Transverse colon (tissue), 4 donors: ENCODE measurements at regions not wholly inside any gene's neighbourhood (a gene's known extent, or its start where the extent isn't known, plus 50 kb on each side); places are given as distances from the start of the nearest gene placed in this dataset.

Experiments
- DNase-seq: peaks from one replicate; pipeline ENCODE4 v3.0.0-alpha.2; 2019
- H3K27ac ChIP-seq, 4 donors: fragments of 200-600 bp; sonication (generic); 2 replicates each; pipeline ENCODE4 v1.5.1; 2016 to 2018; ENCODE audit warnings: inconsistent platforms in 4 of 4
- H3K27me3 ChIP-seq: fragments of 200-600 bp; sonication (generic); 2 replicates; pipeline ENCODE4 v1.5.1; 2017; ENCODE audit warnings: inconsistent platforms
- H3K36me3 ChIP-seq, 4 donors: fragments of 200-600 bp; sonication (generic); 2 replicates each; pipeline ENCODE4 v1.5.1; 2017 to 2019; ENCODE audit warnings: inconsistent platforms in 4 of 4
- H3K4me1 ChIP-seq, 4 donors: fragments of 200-600 bp; sonication (generic); 2 replicates each; pipeline ENCODE4 v1.5.1; 2017 to 2020; ENCODE audit warnings: inconsistent platforms in 4 of 4
- H3K4me3 ChIP-seq, 4 donors: fragments of 200-600 bp; sonication (generic); 1 replicate in 1 of 4; 2 replicates in 3 of 4; pipeline versions ENCODE4 v1.5.1 to v1.6.1; 2017 to 2019; ENCODE audit warnings: inconsistent platforms in 4 of 4
- H3K9me3 ChIP-seq, 2 donors: fragments of 200-600 bp; sonication (generic); 2 replicates each; pipeline ENCODE4 v1.5.1; 2017 to 2019; ENCODE audit warnings: inconsistent platforms in 2 of 2
- CTCF ChIP-seq, 5 experiments: fragments of 200-600 bp in 3 of 5; fragments of 450-650 bp in 2 of 5; sonication (generic) in 3 of 5; IDR thresholded peaks; 1 replicate in 2 of 5; 2 replicates in 3 of 5; pipeline ENCODE4 v1.5.1; 2016 to 2017; ENCODE audit warnings: antibody characterized with exemption in 5 of 5, inconsistent platforms in 3 of 5, mild to moderate bottlenecking in 2 of 5, moderate library complexity in 1 of 5
- EP300 ChIP-seq: sonication (generic); formaldehyde crosslinking; IDR thresholded peaks from one replicate; pipeline ENCODE4 v1.6.1; 2017; ENCODE audit warnings: antibody characterized with exemption, low read depth
- POLR2A ChIP-seq: fragments of 450-650 bp; IDR thresholded peaks from one replicate; pipeline ENCODE4 v1.6.1; 2016; ENCODE audit warnings: antibody characterized with exemption, mild to moderate bottlenecking, moderate library complexity
- POLR2AphosphoS5 ChIP-seq, 3 donors: sonication (generic); formaldehyde crosslinking; IDR thresholded peaks; one replicate each; pipeline ENCODE4 v1.6.1; 2016; ENCODE audit warnings: antibody characterized with exemption in 3 of 3
- WGBS, 2 donors: methylation state at CpG; one replicate each; pipeline ENCODE4 v1.1.5; 2018; ENCODE audit warnings: low coverage in 1 of 2; 5-methylcytosine and 5-hydroxymethylcytosine counted together
- in situ Hi-C, 4 donors: fragments of 200-750 bp; cut with MboI; loops; one replicate each; pipeline versions ENCODE4 v1.15.0 to v1.15.1; 2017; ENCODE audit warnings: low sequenced_read_pairs in 3 of 4, low pct_ligation_motif_present in 1 of 4, low pct_unique_long_range_greater_than_20kb in 1 of 4
- intact Hi-C: fragments of 100-400 bp; cut with DNase I; formaldehyde crosslinking; loops from one replicate; pipeline ENCODE4 v1.15.1; 2023; ENCODE audit warnings: low total_unique reads

- Histone ChIP-seq H3K36me3 (no peaks in the 10 kb centered on the region), H3K4me3 (no peak overlapping the region), H3K27ac (no peak overlapping the region), H3K27me3 (no peaks in the 10 kb centered on the region), H3K4me1 (no peaks in the 10 kb centered on the region), H3K9me3 (no peaks in the 10 kb centered on the region)
- 81 to 90% methylated on average over 3 of the region's 3 CpGs for WGBS, 2 donors
- intact Hi-C loops: no loop called here
- no peak for DNase-seq
- in situ Hi-C loops: no loop called here
- no peak for TF ChIP-seq POLR2AphosphoS5 (IDR thresholded peaks at IDR 0.05)
- TF ChIP-seq EP300: no peak
- TF ChIP-seq POLR2A: no peak
- TF ChIP-seq CTCF (IDR thresholded peaks at IDR 0.05): no peak
Observed at GRCh38 chr7:110568388-110568787, 522.5 kb upstream of the LRRN3 start.

GRCh38 chr7:110568932-110569331, 522.0 kb upstream of the LRRN3 start:
- Histone ChIP-seq H3K27me3 (no peaks in the 10 kb centered on the region), H3K36me3 (no peaks in the 10 kb centered on the region), H3K9me3 (no peaks in the 10 kb centered on the region), H3K4me1 (no peaks in the 10 kb centered on the region), H3K27ac (no peak overlapping the region), H3K4me3 (no peak overlapping the region)
- WGBS, 2 donors: 84 to 89% methylated on average over 5 to 6 of the region's 6 CpGs
- TF ChIP-seq CTCF (IDR thresholded peaks at IDR 0.05) (no peak), EP300 (no peak), POLR2AphosphoS5 (IDR thresholded peaks at IDR 0.05) (no peak), POLR2A (no peak)
- no peak for DNase-seq
- intact Hi-C loops: no loop called here
- in situ Hi-C loops: no loop called here

GRCh38 chr7:110569486-110570205, 521.3 kb upstream of the LRRN3 start:
- no peaks in the 10 kb centered on the region for H3K27me3 ChIP-seq
- no peaks in the 10 kb centered on the region for H3K36me3 ChIP-seq
- H3K9me3 ChIP-seq: no peaks in the 10 kb centered on the region
- WGBS, 2 donors: 56 to 59% methylated on average over 6 of the region's 6 CpGs
- no peak for DNase-seq
- no peak overlapping the region for H3K27ac ChIP-seq
- TF ChIP-seq CTCF (IDR thresholded peaks at IDR 0.05) (no peak), POLR2AphosphoS5 (IDR thresholded peaks at IDR 0.05) (no peak), EP300 (no peak), POLR2A (no peak)
- in situ Hi-C loops: no loop called here
- H3K4me1 ChIP-seq: no peaks in the 10 kb centered on the region
- intact Hi-C loops: no loop called here
- H3K4me3 ChIP-seq: no peak overlapping the region

GRCh38 chr7:110573862-110574528, 516.9 kb upstream of the LRRN3 start:
- Histone ChIP-seq H3K4me3 (no peak overlapping the region), H3K27me3 (no peaks in the 10 kb centered on the region), H3K36me3 (no peaks in the 10 kb centered on the region), H3K27ac (no peak overlapping the region), H3K4me1 (no peaks in the 10 kb centered on the region), H3K9me3 (no peaks in the 10 kb centered on the region)
- intact Hi-C loops (no loop called here), in situ Hi-C loops (no loop called here)
- no peak for DNase-seq
- TF ChIP-seq POLR2A (no peak), EP300 (no peak), POLR2AphosphoS5 (IDR thresholded peaks at IDR 0.05) (no peak), CTCF (IDR thresholded peaks at IDR 0.05) (no peak)
- 50 to 69% methylated on average over 6 of the region's 6 CpGs for WGBS, 2 donors
